ENCODE measurements at regions not wholly inside any gene's neighbourhood (a gene's known extent, or its start where the extent isn't known, plus 50 kb on each side); places are given as distances from the start of the nearest gene placed in this dataset.

DNA sequence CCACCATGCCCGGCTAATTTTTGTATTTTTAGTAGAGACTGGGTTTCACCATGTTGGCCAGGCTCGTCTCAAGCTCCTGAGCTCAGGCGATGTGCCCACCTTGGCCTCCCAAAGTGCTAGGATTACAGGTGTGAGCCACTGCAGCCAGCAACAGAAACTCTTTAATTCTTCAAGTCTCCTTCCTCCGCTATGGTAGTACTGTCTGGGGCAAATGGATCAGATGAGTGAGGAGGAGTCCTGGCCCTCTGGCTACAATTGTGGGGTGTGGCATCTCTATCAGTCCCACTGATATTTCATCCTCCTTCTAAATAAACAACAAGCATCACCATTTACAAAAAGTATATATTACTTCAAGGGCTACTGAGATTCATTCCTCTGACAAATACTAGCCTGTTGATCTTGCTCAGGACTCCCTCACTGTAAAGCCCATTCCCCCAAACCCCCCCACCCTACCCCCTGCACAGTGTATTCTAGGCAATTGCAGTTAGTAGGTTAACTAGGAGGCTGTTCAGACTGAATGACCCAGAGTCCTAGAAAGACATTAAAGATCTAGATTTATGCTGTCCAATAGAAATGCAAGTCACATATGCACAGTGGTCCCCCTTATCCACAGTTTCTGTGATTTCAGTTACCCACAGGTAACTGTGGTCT lies 71.2 kb upstream of the STAM2 start:
- TF ChIP-seq, protein P1, sequence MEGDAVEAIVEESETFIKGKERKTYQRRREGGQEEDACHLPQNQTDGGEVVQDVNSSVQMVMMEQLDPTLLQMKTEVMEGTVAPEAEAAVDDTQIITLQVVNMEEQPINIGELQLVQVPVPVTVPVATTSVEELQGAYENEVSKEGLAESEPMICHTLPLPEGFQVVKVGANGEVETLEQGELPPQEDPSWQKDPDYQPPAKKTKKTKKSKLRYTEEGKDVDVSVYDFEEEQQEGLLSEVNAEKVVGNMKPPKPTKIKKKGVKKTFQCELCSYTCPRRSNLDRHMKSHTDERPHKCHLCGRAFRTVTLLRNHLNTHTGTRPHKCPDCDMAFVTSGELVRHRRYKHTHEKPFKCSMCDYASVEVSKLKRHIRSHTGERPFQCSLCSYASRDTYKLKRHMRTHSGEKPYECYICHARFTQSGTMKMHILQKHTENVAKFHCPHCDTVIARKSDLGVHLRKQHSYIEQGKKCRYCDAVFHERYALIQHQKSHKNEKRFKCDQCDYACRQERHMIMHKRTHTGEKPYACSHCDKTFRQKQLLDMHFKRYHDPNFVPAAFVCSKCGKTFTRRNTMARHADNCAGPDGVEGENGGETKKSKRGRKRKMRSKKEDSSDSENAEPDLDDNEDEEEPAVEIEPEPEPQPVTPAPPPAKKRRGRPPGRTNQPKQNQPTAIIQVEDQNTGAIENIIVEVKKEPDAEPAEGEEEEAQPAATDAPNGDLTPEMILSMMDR (IDR thresholded peaks at IDR 0.05): no peak
- no peak for TF ChIP-seq EZH2 (IDR thresholded peaks at IDR 0.05)

Data from neural progenitor cell (in vitro differentiated cells).